H1 (cell line): ENCODE measurements at regions not wholly inside any gene's neighbourhood (a gene's known extent, or its start where the extent isn't known, plus 50 kb on each side); places are given as distances from the start of the nearest gene placed in this dataset.

Source experiments
- CTCF ChIA-PET: fragments of 300-600 bp; sonication (Branson Sonifier 250); formaldehyde crosslinking; loops from one replicate; lab custom pipeline; 2021; ENCODE audit not compliant: partially characterized antibody; lab: Charles Lee
- POLR2A ChIA-PET: fragments of 300-600 bp; sonication (Branson Sonifier 250); formaldehyde crosslinking; loops from one replicate; lab custom pipeline; 2021; ENCODE audit warnings: inconsistent platforms; ENCODE audit not compliant: partially characterized antibody; lab: Charles Lee
- DNase-seq, 2 experiments: peaks; one replicate each; pipeline versions ENCODE4 v3.0.0 to v3.0.0-alpha.2; 2010 to 2022; ENCODE audit warnings: low spot score in 2 of 2, low read depth in 1 of 2, mixed read lengths in 1 of 2
- FAIRE-seq: peaks from 2 replicates; lab custom pipeline; 2011; peaks lifted over from hg19 to GRCh38; lab: Jason Lieb, UNC
- H2AFZ ChIP-seq: 2 replicates; pipeline ENCODE4 v1.8.1; 2012; ENCODE audit warnings: low read length, inconsistent platforms
- H2AK5ac ChIP-seq: 2 replicates; pipeline ENCODE4 v1.6.1; 2013; ENCODE audit warnings: low read depth, low read length
- H2BK120ac ChIP-seq: replicated peaks from 2 replicates; pipeline ENCODE3; 2013; ENCODE audit warnings: low read depth, low read length, inconsistent platforms
- H2BK12ac ChIP-seq: 2 replicates; pipeline ENCODE4 v1.6.1; 2013; ENCODE audit warnings: low read depth, low read length
- H2BK15ac ChIP-seq: 2 replicates; pipeline ENCODE4 v1.6.1; 2013; ENCODE audit warnings: low read length
- H2BK20ac ChIP-seq: 2 replicates; pipeline ENCODE4 v1.6.1; 2013; ENCODE audit warnings: low read length
- H2BK5ac ChIP-seq: 2 replicates; pipeline ENCODE4 v1.6.1; 2013; ENCODE audit warnings: low read depth, low read length
- H3K14ac ChIP-seq: 2 replicates; pipeline ENCODE4 v1.6.1; 2013; ENCODE audit warnings: inconsistent platforms; ENCODE audit not compliant: insufficient read length
- H3K18ac ChIP-seq: 2 replicates; pipeline ENCODE4 v1.6.1; 2013; ENCODE audit warnings: low read length; ENCODE audit errors: extremely low read depth
- H3K23ac ChIP-seq: 2 replicates; pipeline ENCODE4 v1.6.1; 2013; ENCODE audit warnings: inconsistent platforms; ENCODE audit not compliant: insufficient read length
- H3K23me2 ChIP-seq: 2 replicates; pipeline ENCODE4 v1.6.1; 2013; ENCODE audit warnings: low read depth, low read length
- H3K27ac ChIP-seq: 2 replicates; pipeline ENCODE4 v1.6.1; 2011; ENCODE audit warnings: low read depth, low read length, inconsistent platforms
- H3K27me3 ChIP-seq, 4 experiments: replicated peaks in 1 of 4; 1 replicate in 1 of 4; 2 replicates in 3 of 4; pipeline versions ENCODE4 v1.6.1 to v1.8.1; 2011 to 2013; ENCODE audit warnings: low read length in 3 of 4, mild to moderate bottlenecking in 3 of 4, inconsistent platforms in 2 of 4, mixed read lengths in 2 of 4, moderate library complexity in 1 of 4; ENCODE audit not compliant: control insufficient read depth in 3 of 4, insufficient read depth in 3 of 4; ENCODE audit errors: extremely low read depth in 1 of 4
- H3K36me3 ChIP-seq, 4 experiments: 2 replicates each; pipeline versions ENCODE4 v1.6.1 to v1.8.1; 2011 to 2013; ENCODE audit warnings: mild to moderate bottlenecking in 4 of 4, low read length in 3 of 4, moderate library complexity in 2 of 4, control low read depth in 1 of 4, inconsistent platforms in 1 of 4; ENCODE audit not compliant: insufficient read depth in 4 of 4, control insufficient read depth in 2 of 4
- H3K4ac ChIP-seq: replicated peaks from 2 replicates; pipeline ENCODE3; 2013; ENCODE audit warnings: low read length, low read depth, mixed read lengths, inconsistent platforms; ENCODE audit not compliant: insufficient read length
- H3K4me1 ChIP-seq, 4 experiments: replicated peaks in 1 of 4; 1 replicate in 1 of 4; 2 replicates in 3 of 4; pipeline versions ENCODE4 v1.6.1 to v1.8.1; 2011 to 2013; ENCODE audit warnings: low read length in 3 of 4, inconsistent platforms in 2 of 4, mixed read lengths in 1 of 4; ENCODE audit not compliant: insufficient read depth in 4 of 4, control insufficient read depth in 3 of 4
- H3K4me2 ChIP-seq, 2 experiments: 2 replicates each; pipeline versions ENCODE4 v1.6.1 to v1.8.1; 2011 to 2013; ENCODE audit warnings: low read depth in 2 of 2, low read length in 2 of 2, control low read depth in 1 of 2, inconsistent platforms in 1 of 2, mild to moderate bottlenecking in 1 of 2; ENCODE audit not compliant: insufficient read depth in 1 of 2
- H3K4me3 ChIP-seq, 4 experiments: fragments of 200-600, 300-600 bp in 1 of 4; sonication (generic), shearing (Covaris generic), sonication (Bioruptor Twin) in 1 of 4; 2 replicates each; pipeline versions ENCODE4 v1.5.1 to v1.8.1; 2011 to 2016; ENCODE audit warnings: low read length in 4 of 4, low read depth in 3 of 4, control low read depth in 2 of 4, inconsistent platforms in 2 of 4, mild to moderate bottlenecking in 2 of 4, mixed read lengths in 1 of 4, moderate library complexity in 1 of 4; ENCODE audit not compliant: insufficient read depth in 2 of 4; ENCODE audit errors: extremely low read depth in 1 of 4
- H3K56ac ChIP-seq: replicated peaks from 2 replicates; pipeline ENCODE3; 2013; ENCODE audit warnings: low read depth, mild to moderate bottlenecking, mixed read lengths, low read length, inconsistent platforms; ENCODE audit not compliant: insufficient read length
- H3K79me1 ChIP-seq: 2 replicates; pipeline ENCODE4 v1.6.1; 2013; ENCODE audit warnings: low read depth, low read length, control low read depth
- H3K79me2 ChIP-seq, 2 experiments: 2 replicates each; pipeline versions ENCODE4 v1.6.1 to v1.8.1; 2012 to 2013; ENCODE audit warnings: low read length in 2 of 2, mild to moderate bottlenecking in 2 of 2, inconsistent platforms in 1 of 2; ENCODE audit not compliant: insufficient read depth in 2 of 2, control insufficient read depth in 1 of 2
- H3K9ac ChIP-seq, 4 experiments: replicated peaks in 1 of 4; 1 replicate in 1 of 4; 2 replicates in 3 of 4; pipeline versions ENCODE4 v1.6.1 to v1.8.1; 2011 to 2013; ENCODE audit warnings: low read depth in 3 of 4, low read length in 3 of 4, control low read depth in 2 of 4, mild to moderate bottlenecking in 2 of 4, moderate library complexity in 2 of 4, inconsistent platforms in 1 of 4; ENCODE audit errors: extremely low read depth in 1 of 4
- H3K9me3 ChIP-seq, 2 experiments: 2 replicates each; pipeline versions ENCODE4 v1.6.1 to v1.8.1; 2012 to 2013; ENCODE audit warnings: mild to moderate bottlenecking in 2 of 2, moderate library complexity in 2 of 2, control low read depth in 1 of 2, inconsistent platforms in 1 of 2, low read depth in 1 of 2, low read length in 1 of 2, mixed read lengths in 1 of 2; ENCODE audit not compliant: insufficient read depth in 2 of 2
- H4K20me1 ChIP-seq, 2 experiments: replicated peaks in 1 of 2; 2 replicates each; pipeline versions ENCODE3 to v1.8.1; 2011 to 2013; ENCODE audit warnings: inconsistent platforms in 2 of 2, low read length in 2 of 2, mild to moderate bottlenecking in 1 of 2; ENCODE audit not compliant: insufficient read depth in 2 of 2, control insufficient read depth in 1 of 2
- H4K5ac ChIP-seq: 2 replicates; pipeline ENCODE4 v1.6.1; 2013; ENCODE audit warnings: low read length, low read depth, mixed read lengths, inconsistent platforms; ENCODE audit not compliant: insufficient read length
- H4K8ac ChIP-seq: 2 replicates; pipeline ENCODE4 v1.8.0; 2013; ENCODE audit warnings: mild to moderate bottlenecking, moderate library complexity, low read length, inconsistent platforms; ENCODE audit not compliant: insufficient read depth; ENCODE audit errors: extremely low read depth
- H4K91ac ChIP-seq: replicated peaks from 2 replicates; pipeline ENCODE3; 2013; ENCODE audit warnings: low read length, mixed read lengths, inconsistent platforms; ENCODE audit not compliant: insufficient read length
- ATF3 ChIP-seq: IDR thresholded peaks from 2 replicates; pipeline ENCODE4 v1.6.1; 2011; ENCODE audit warnings: low read depth, mild to moderate bottlenecking, low read length; ENCODE audit not compliant: insufficient read depth
- CHD1 ChIP-seq: IDR thresholded peaks from 2 replicates; pipeline ENCODE4 v1.6.1; 2012; ENCODE audit warnings: low read depth, low read length, improper control_type of control experiment
- CREB1 ChIP-seq: IDR thresholded peaks from 2 replicates; pipeline ENCODE4 v1.6.1; 2012; ENCODE audit warnings: inconsistent platforms
- CTBP2 ChIP-seq: IDR thresholded peaks from 2 replicates; pipeline ENCODE4 v1.7.0; 2011; ENCODE audit warnings: borderline replicate concordance, mild to moderate bottlenecking, moderate library complexity, mixed read lengths, low read length; ENCODE audit not compliant: insufficient read depth, insufficient read length
- EP300 ChIP-seq, 2 experiments: IDR thresholded peaks; 1 replicate in 1 of 2; 2 replicates in 1 of 2; pipeline ENCODE4 v1.6.1; 2011 to 2012; ENCODE audit warnings: low read depth in 2 of 2, low read length in 2 of 2, mild to moderate bottlenecking in 2 of 2, borderline replicate concordance in 1 of 2, inconsistent platforms in 1 of 2, moderate library complexity in 1 of 2
- HDAC2 ChIP-seq, 2 experiments: fragments of 300-600 bp in 1 of 2; sonication (generic) in 1 of 2; IDR thresholded peaks; 2 replicates each; pipeline ENCODE4 v1.6.1; 2011 to 2012; ENCODE audit warnings: low read depth in 2 of 2, low read length in 2 of 2, mild to moderate bottlenecking in 2 of 2, moderate library complexity in 2 of 2, borderline replicate concordance in 1 of 2, inconsistent platforms in 1 of 2
- JUN ChIP-seq: IDR thresholded peaks from 2 replicates; pipeline ENCODE4 v1.6.1; 2011; ENCODE audit warnings: low read depth, mild to moderate bottlenecking, improper control_type of control experiment, low read length
- KDM4A ChIP-seq: IDR thresholded peaks from one replicate; pipeline ENCODE4 v1.7.1; 2012; ENCODE audit warnings: low read depth, mild to moderate bottlenecking, moderate library complexity, low read length, inconsistent platforms; ENCODE audit not compliant: severe bottlenecking
- NRF1 ChIP-seq: IDR thresholded peaks from 2 replicates; pipeline ENCODE4 v1.6.1; 2011; ENCODE audit warnings: mild to moderate bottlenecking, low read depth, low read length, improper control_type of control experiment
- RXRA ChIP-seq: IDR thresholded peaks from 2 replicates; pipeline ENCODE4 v1.6.1; 2011; ENCODE audit warnings: low read depth, mild to moderate bottlenecking, low read length, moderate library complexity; ENCODE audit not compliant: insufficient read depth
- TEAD4 ChIP-seq: IDR thresholded peaks from 2 replicates; pipeline ENCODE4 v1.6.1; 2012; ENCODE audit warnings: low read depth, low read length, inconsistent platforms, mixed read lengths
- WGBS, 2 experiments: shearing (Covaris generic) in 1 of 2; methylation state at CpG; one replicate each; pipeline versions ENCODE4 v1.1.6 to v1.1.7; 2013 to 2015; ENCODE audit warnings: low lambda C conversion rate in 2 of 2, mixed read lengths in 2 of 2, inconsistent platforms in 1 of 2, low coverage in 1 of 2, missing lambda C conversion rate in 1 of 2; ENCODE audit not compliant: insufficient replicate concordance in 2 of 2, insufficient coverage in 1 of 2, insufficient read length in 1 of 2; ENCODE audit errors: extremely low coverage in 1 of 2, missing lambda C conversion rate in 1 of 2; 5-methylcytosine and 5-hydroxymethylcytosine counted together

GRCh38 chr7:116332766-116333165 lies 122.4 kb downstream of the TES start:
- Histone ChIP-seq H2BK15ac (no peak overlapping the region), H3K18ac (no peak overlapping the region)
- no peak for TF ChIP-seq KDM4A
- no peak for TF ChIP-seq CHD1
- no peak for TF ChIP-seq CREB1
- TF ChIP-seq EP300 (IDR thresholded peaks at IDR 0.05; ENCODE audit: borderline replicate concordance in 1 of 2, low read depth in 2 of 2, low read length in 2 of 2), result no peak
- no peak for TF ChIP-seq JUN
- TF ChIP-seq NRF1, result no peak
- no peak for TF ChIP-seq RXRA
- no peak for TF ChIP-seq TEAD4
- no peak for TF ChIP-seq ATF3
- no peak for TF ChIP-seq HDAC2 (IDR thresholded peaks at IDR 0.05; ENCODE audit: borderline replicate concordance in 1 of 2, low read depth in 2 of 2, low read length in 2 of 2)
- no peak for TF ChIP-seq CTBP2
- TF ChIP-seq, all 59 proteins: peak for 0
- Histone ChIP-seq H4K5ac (no peak overlapping the region), H4K20me1 (no peaks in the 10 kb centered on the region), H3K79me2 (no peaks in the 10 kb centered on the region), H3K9ac (no peak overlapping the region), H3K23me2 (no peaks in the 10 kb centered on the region), H3K36me3 (no peaks in the 10 kb centered on the region), H2BK12ac (no peak overlapping the region), H2BK120ac (no peak overlapping the region), H2AFZ (no peak overlapping the region), H3K56ac (no peak overlapping the region), H3K4me1 (peaks cover 0 to 2% (median 1%) of the 10 kb centered on the region in 4 experiments; a peak in 2 of 7 replicates), H3K9me3 (no peaks in the 10 kb centered on the region), H3K79me1 (no peaks in the 10 kb centered on the region), H2AK5ac (no peak overlapping the region), H3K23ac (no peak overlapping the region), H3K27ac (no peak overlapping the region), H3K4ac (no peak overlapping the region), H3K4me3 (no peak overlapping the region), H2BK20ac (no peak overlapping the region), H4K8ac (no peak overlapping the region), H4K91ac (no peak overlapping the region), H3K14ac (no peak overlapping the region), H2BK5ac (no peak overlapping the region), H3K4me2 (no peak overlapping the region), H3K27me3 (no peaks in the 10 kb centered on the region)
- FAIRE-seq (no peak), DNase-seq (no peak)
- ChIA-PET POLR2A (no interaction called here), CTCF (no interaction called here)
- WGBS, 2 experiments, result 94% methylated on average over 3 of the region's 3 CpGs; no CpG with 5 or more reads in 1 of the 2 experiments
